Astrocyte (in vitro differentiated cells and primary cell): ENCODE measurements at regions not wholly inside any gene's neighbourhood (a gene's known extent, or its start where the extent isn't known, plus 50 kb on each side); places are given as distances from the start of the nearest gene placed in this dataset.

Experiments used
- DNase-seq: peaks from one replicate; pipeline ENCODE4 v3.0.0-alpha.2; 2010; ENCODE audit warnings: low read depth
- FAIRE-seq: peaks from 2 replicates; lab custom pipeline; 2011; peaks lifted over from hg19 to GRCh38; lab: Jason Lieb, UNC
- H2AFZ ChIP-seq: 2 replicates; pipeline ENCODE4 v1.6.0; 2012; ENCODE audit warnings: low read depth, low read length, inconsistent platforms
- H3K27ac ChIP-seq: 2 replicates; pipeline ENCODE4 v1.5.1; 2011; ENCODE audit warnings: low read depth, low read length, inconsistent platforms
- H3K27me3 ChIP-seq: 2 replicates; pipeline ENCODE4 v1.6.0; 2011; ENCODE audit warnings: low read length, inconsistent platforms; ENCODE audit not compliant: insufficient read depth
- H3K36me3 ChIP-seq: 2 replicates; pipeline ENCODE4 v1.5.1; 2011; ENCODE audit warnings: low read length, inconsistent platforms; ENCODE audit not compliant: insufficient read depth
- H3K4me1 ChIP-seq: 2 replicates; pipeline ENCODE4 v1.5.1; 2011; ENCODE audit warnings: low read length, inconsistent platforms; ENCODE audit not compliant: insufficient read depth
- H3K4me2 ChIP-seq: 2 replicates; pipeline ENCODE4 v1.6.0; 2012; ENCODE audit warnings: low read length, inconsistent platforms
- H3K4me3 ChIP-seq: 2 replicates; pipeline ENCODE4 v1.5.1; 2011; ENCODE audit warnings: low read depth, mild to moderate bottlenecking, low read length, inconsistent platforms; ENCODE audit not compliant: insufficient read depth
- H3K79me2 ChIP-seq: 2 replicates; pipeline ENCODE4 v1.6.0; 2012; ENCODE audit warnings: mild to moderate bottlenecking, low read length, inconsistent platforms; ENCODE audit not compliant: insufficient read depth
- H3K9ac ChIP-seq: 2 replicates; pipeline ENCODE4 v1.6.0; 2012; ENCODE audit warnings: mild to moderate bottlenecking, low read length, inconsistent platforms
- H3K9me3 ChIP-seq: 2 replicates; pipeline ENCODE4 v1.5.1; 2012; ENCODE audit warnings: low read depth, mild to moderate bottlenecking, low read length, inconsistent platforms; ENCODE audit not compliant: insufficient read depth
- H4K20me1 ChIP-seq: 2 replicates; pipeline ENCODE4 v1.6.0; 2012; ENCODE audit warnings: low read length, inconsistent platforms; ENCODE audit not compliant: insufficient read depth
- H3K27ac Mint-ChIP-seq: one replicate; pipeline ENCODE4 v1.8.0; 2021; ENCODE audit warnings: mild to moderate bottlenecking, mixed read lengths; ENCODE audit not compliant: unreplicated experiment
- H3K27me3 Mint-ChIP-seq: one replicate; pipeline ENCODE4 v1.8.0; 2021; ENCODE audit warnings: low read depth, mixed read lengths; ENCODE audit not compliant: unreplicated experiment
- H3K36me3 Mint-ChIP-seq: one replicate; pipeline ENCODE4 v1.8.0; 2021; ENCODE audit warnings: low read depth, mixed read lengths; ENCODE audit not compliant: unreplicated experiment
- H3K4me1 Mint-ChIP-seq: one replicate; pipeline ENCODE4 v1.8.0; 2021; ENCODE audit warnings: low read depth, mixed read lengths; ENCODE audit not compliant: unreplicated experiment
- H3K4me3 Mint-ChIP-seq: one replicate; pipeline ENCODE4 v1.8.0; 2021; ENCODE audit warnings: mild to moderate bottlenecking, moderate library complexity, mixed read lengths; ENCODE audit not compliant: unreplicated experiment
- H3K9me3 Mint-ChIP-seq: one replicate; pipeline ENCODE4 v1.8.0; 2021; ENCODE audit warnings: mild to moderate bottlenecking, mixed read lengths; ENCODE audit not compliant: unreplicated experiment
- CTCF ChIP-seq: IDR thresholded peaks from 2 replicates; pipeline ENCODE4 v1.5.1; 2011; ENCODE audit warnings: low read depth, mild to moderate bottlenecking, inconsistent platforms, low read length, moderate library complexity; ENCODE audit not compliant: insufficient read depth
- EZH2 ChIP-seq: IDR thresholded peaks from 2 replicates; pipeline ENCODE4 v1.6.1; 2012; ENCODE audit warnings: mild to moderate bottlenecking, low read length, inconsistent platforms; ENCODE audit not compliant: insufficient read depth

GRCh38 chr9:38298904-38299303 is 93.6 kb upstream of the ALDH1B1 start:
- Histone ChIP-seq H3K4me1 (no peaks in the 10 kb centered on the region), H2AFZ (no peak overlapping the region), H3K4me2 (no peak overlapping the region), H4K20me1 (no peaks in the 10 kb centered on the region), H3K9ac (no peak overlapping the region), H3K9me3 (no peaks in the 10 kb centered on the region), H3K27me3 (peaks cover 12% of the 10 kb centered on the region), H3K36me3 (no peaks in the 10 kb centered on the region), H3K4me3 (no peak overlapping the region), H3K79me2 (no peaks in the 10 kb centered on the region), H3K27ac (no peak overlapping the region)
- H3K9me3 Mint-ChIP-seq = peaks cover 6% of the 10 kb centered on the region
- DNase-seq (no peak), FAIRE-seq (no peak)
- H3K36me3 Mint-ChIP-seq = no peaks in the 10 kb centered on the region
- H3K27ac Mint-ChIP-seq = no peak overlapping the region
- H3K4me1 Mint-ChIP-seq = no peaks in the 10 kb centered on the region
- peaks cover 45% of the 10 kb centered on the region for H3K27me3 Mint-ChIP-seq
- TF ChIP-seq CTCF (no peak), EZH2 (no peak)
- H3K4me3 Mint-ChIP-seq = no peak overlapping the region

- peaks cover 15% of the 10 kb centered on the region for H3K27me3 ChIP-seq
- peaks cover 49% of the 10 kb centered on the region for H3K27me3 Mint-ChIP-seq
- FAIRE-seq (no peak), DNase-seq (no peak)
- H3K27ac Mint-ChIP-seq = no peak overlapping the region
- no peaks in the 10 kb centered on the region for H3K36me3 Mint-ChIP-seq
- no peak overlapping the region for H3K9ac ChIP-seq
- TF ChIP-seq EZH2 = no peak
- TF ChIP-seq CTCF = no peak
- no peak overlapping the region for H3K4me2 ChIP-seq
- no peaks in the 10 kb centered on the region for H3K79me2 ChIP-seq
- no peaks in the 10 kb centered on the region for H3K4me1 ChIP-seq
- no peaks in the 10 kb centered on the region for H3K4me1 Mint-ChIP-seq
- no peak overlapping the region for H3K27ac ChIP-seq
- no peak overlapping the region for H3K4me3 Mint-ChIP-seq
- no peaks in the 10 kb centered on the region for H3K36me3 ChIP-seq
- H4K20me1 ChIP-seq = no peaks in the 10 kb centered on the region
- H3K4me3 ChIP-seq = no peak overlapping the region
- no peak overlapping the region for H2AFZ ChIP-seq
- H3K9me3 ChIP-seq = no peaks in the 10 kb centered on the region
- H3K9me3 Mint-ChIP-seq = peaks cover 6% of the 10 kb centered on the region
These were observed 94.0 kb upstream of the ALDH1B1 start for GRCh38 chr9:38298503-38298902.

- Histone ChIP-seq H3K4me1 (no peaks in the 10 kb centered on the region), H3K4me3 (no peak overlapping the region), H2AFZ (no peak overlapping the region), H3K27me3 (peaks cover 21% of the 10 kb centered on the region), H4K20me1 (no peaks in the 10 kb centered on the region), H3K79me2 (no peaks in the 10 kb centered on the region), H3K4me2 (no peak overlapping the region), H3K27ac (no peak overlapping the region), H3K36me3 (no peaks in the 10 kb centered on the region), H3K9me3 (no peaks in the 10 kb centered on the region), H3K9ac (no peak overlapping the region)
- DNase-seq = no peak
- Mint-ChIP-seq H3K9me3 (peaks cover 2% of the 10 kb centered on the region), H3K4me3 (no peak overlapping the region), H3K27me3 (peaks cover 48% of the 10 kb centered on the region), H3K27ac (no peak overlapping the region), H3K36me3 (no peaks in the 10 kb centered on the region), H3K4me1 (no peaks in the 10 kb centered on the region)
- no peak for FAIRE-seq
- TF ChIP-seq CTCF = no peak
- TF ChIP-seq EZH2 = no peak
These were observed 95.7 kb upstream of the ALDH1B1 start for GRCh38 chr9:38296807-38297206.
